HG02763 (cell line): ENCODE measurements at regions not wholly inside any gene's neighbourhood (a gene's known extent, or its start where the extent isn't known, plus 50 kb on each side); places are given as distances from the start of the nearest gene placed in this dataset.

Source experiments
- ATAC-seq: cut with Tn5 transposase; IDR thresholded peaks from one replicate; pipeline ENCODE4 v1.9.1; 2021; ENCODE audit warnings: mild to moderate bottlenecking, moderate library complexity; ENCODE audit not compliant: unreplicated experiment

DNA sequence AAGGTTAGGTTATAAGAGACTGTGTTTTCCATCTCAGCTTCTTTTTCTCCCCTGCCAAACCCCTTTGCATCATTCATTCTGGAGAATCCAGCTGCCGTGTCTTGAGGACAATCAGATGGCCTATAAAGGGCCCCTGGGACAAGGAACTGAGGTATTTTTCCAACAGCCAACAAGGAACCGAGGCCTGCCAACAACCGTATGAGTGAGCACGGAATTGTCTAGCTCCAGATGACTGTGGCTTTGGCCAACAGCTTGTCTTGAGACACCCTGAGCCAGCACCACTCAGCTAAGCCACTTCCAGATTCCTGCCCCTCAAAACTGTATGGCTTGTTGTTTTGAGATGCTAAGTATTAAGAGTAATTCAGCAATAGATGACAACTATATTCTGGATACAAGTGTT lies 433.7 kb upstream of the HSF2 start:
- ATAC-seq, result no peak

DNA sequence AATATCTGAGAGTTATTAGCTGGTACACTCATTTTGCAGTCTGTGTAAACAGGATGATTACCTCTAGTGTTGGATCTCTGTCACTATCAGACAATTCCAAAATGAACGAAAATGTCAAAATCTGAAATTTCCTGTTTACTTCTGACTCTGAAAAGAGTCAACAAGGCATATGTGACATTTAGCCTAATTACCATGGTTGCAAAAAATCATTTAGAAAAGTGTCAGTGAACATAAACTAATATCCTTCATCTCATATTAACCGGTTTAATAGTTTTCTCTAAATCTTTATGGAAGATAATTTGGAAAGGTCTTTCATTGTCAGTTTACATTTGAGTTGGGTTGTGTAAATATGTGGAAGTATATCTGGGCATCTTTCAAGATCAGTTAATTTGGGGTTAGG lies 431.8 kb upstream of the HSF2 start:
- no peak for ATAC-seq

DNA sequence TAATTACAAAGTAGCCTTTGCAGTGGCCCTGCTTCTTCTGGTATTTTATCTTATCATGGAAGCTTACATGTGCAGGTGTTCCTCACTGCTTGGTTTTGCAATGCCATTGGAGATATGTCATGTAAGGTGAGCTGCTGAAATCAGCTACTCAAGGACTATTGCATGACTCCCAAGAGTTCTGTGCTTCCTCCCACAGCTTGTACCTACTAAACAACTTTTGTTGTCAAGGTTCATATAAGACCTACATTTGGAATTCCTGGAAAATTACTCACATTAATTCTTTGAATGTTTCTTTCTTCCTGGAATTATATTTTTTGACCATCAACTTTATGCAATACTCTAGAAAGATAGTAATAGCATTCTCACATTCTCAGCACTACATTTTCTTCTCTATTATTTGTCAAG lies 427.5 kb upstream of the HSF2 start:
- no peak for ATAC-seq

DNA sequence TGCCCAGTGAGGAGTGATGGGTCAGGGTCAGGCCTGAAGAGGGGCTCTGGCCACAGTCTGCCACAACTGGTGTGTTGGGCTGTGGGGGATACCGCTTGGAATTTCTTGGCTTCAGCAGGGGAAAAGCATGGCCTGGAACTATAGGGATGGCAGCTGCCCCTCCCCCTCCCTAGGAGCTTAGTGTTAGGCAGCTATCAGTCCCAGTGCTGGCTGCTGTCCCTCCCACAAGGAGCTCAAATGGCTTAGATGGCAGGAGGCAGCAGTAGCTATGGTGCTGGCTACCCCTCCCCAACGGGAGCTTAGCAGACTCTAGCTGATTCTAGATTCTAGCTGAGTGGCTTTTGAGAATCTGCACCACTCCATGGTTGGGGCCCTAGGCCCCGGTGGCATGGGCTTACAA lies 414.5 kb upstream of the HSF2 start:
- no peak for ATAC-seq

DNA sequence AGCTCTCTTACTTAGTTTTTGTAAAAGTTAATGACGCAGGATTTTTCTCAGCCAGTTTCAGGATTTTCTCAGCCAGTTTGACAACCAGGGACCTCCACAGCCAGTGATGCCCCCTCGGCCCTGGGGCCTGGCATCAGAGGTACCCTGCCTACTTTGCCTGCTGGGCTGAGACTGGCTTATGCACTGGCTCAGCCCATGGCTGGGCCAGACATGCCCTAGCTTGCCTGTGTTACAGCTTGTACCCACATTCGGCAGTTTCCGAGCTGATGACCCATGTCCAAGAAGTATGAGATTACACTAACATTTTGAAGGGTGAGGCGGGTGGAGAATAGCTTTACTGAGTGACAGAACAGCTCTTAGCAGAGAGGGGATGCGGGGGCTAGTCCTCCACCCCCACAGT lies 406.1 kb upstream of the HSF2 start:
- no peak for ATAC-seq

DNA sequence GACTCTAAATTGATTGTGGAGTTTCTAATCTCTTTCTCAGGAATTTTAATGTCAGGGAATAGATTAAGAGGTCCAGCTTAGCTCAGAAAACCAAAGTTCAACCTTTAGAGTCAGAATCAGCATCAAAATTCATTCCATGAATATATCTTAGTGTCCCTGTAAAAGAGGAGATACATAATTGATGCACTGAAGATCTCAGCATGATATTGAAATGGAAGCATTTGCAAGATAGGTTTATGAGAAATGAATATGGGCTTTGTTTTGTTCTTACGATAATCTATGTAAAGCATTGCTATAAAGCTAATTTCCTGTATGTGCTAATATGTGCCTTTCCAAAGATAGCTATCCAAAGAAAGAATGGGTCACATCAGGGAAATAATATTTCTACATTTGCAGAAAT lies 404.5 kb upstream of the HSF2 start:
- ATAC-seq, result no peak

DNA sequence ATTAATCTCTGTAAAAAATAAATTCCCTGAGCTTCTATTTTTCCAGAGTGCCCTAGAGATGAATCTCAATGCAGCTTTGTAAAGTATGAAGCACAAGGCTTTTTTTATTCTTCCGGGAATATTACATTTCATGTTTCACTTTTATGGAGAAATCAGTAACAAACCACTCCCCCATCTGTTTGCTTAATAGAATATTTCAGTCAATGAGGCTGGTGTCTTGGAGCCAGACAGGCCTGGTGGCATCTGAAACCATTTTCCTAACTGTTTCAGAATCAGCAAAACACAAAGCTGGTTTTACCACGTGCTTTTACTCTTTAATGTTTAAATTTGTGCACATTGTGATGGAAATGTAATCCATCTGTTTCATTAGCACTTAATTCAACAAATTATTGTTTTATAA lies 400.8 kb upstream of the HSF2 start:
- no peak for ATAC-seq

DNA sequence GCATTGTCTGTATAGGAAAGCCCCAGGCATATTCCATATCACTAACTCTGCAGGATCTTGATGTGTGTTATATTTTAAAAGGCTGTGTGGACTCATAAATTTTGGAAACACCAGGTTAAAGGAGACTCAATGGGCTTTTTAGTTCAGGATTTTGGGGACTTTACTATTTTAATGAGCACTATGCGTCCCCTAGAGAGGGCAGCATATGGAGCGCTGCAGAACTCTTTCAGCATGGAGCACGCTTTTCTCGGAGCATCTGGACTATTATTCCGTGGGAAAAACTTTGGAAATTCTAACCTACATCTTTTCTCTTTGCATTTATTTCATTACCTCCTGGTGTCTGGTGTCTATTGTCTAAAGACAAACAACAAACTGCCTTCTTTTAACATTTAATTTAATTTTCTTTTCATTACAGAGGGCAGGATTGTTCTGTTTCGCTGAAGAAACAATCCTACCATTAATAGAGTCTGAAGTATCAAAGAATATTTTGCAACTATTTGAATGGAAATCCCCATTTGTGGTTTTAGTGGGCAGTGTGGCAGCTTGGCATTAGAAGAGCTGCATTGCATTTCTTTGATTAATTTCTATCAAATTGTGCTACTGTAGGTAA lies 399.9 kb upstream of the HSF2 start:
- no peak for ATAC-seq

DNA sequence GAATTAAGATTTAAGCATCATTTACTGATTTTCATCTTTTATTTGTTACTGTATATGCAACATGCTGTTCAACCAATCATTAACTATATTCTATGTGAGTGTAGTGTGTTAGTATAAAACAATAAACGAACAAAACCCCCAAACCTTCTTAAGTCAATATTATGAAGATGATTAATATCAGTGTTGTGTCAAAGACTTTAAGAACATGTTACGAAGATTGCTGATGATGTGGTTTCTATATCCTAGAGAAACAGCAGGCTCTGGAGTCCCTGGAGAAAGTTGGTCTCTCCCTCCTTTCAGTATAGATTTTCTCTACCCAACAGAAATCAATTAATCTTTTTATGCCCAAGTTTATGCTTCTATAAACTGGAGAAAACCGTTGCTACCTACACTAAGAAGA lies 393.8 kb upstream of the HSF2 start:
- no peak for ATAC-seq

DNA sequence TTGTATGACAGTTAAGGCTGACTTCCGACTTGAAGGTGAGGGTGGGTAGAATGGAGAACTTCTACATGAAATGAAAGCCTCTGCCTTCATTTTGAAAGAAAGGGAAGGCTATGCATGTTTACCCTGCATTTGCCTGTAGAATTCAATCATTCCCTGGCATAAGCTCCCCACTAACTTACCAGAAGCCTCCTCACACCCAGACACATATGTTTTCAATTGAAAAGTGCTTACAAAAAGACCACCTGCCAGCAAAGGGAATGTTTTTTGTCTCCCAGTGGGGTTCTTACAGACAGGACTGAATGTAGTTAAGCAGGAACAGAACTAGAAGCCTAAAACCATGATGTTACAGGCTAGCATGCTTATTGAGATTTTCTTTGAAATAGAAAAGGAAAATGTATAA lies 392.1 kb upstream of the HSF2 start:
- ATAC-seq, result no peak

DNA sequence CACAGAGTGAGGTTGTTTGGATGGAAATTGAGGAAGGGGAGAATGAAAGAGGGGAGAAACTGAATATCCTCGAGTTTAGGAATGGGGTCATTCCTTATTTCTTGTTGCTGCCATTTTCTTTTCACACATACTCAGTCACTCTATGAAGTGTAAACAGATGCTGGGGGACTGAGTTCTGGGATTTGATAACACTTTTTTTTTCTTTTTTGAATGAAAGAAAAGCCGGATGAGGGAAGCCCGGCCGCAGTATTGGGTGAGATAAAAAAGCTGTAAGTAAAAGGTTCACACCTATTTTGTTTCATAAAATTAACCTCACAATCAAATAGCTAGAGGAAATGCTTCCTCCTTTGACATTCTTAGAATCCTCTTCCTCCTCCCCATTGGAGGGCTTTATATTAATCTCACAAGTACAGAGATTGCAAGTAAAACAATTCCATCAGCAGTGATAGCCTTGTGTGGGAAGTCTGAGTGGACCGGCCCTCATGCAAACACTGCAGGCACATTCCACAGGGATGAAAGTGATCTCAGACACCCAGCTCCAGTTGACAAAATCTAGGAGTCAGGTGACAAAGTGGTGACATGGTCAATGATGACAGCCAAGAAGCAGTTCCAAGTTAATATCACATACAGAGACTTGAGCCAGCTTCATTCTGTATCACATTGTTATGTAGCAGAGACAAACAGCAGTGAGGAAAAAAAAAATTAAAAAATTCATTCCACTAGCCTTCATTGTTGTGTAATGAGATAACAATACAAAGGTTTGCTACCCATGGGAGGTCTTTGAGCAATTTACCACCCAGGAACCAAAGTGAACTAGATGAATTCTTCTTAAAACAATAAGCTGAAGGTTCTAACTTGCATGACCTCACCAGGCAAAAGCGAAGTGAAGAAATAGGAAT lies 391.1 kb upstream of the HSF2 start:
- no peak for ATAC-seq

DNA sequence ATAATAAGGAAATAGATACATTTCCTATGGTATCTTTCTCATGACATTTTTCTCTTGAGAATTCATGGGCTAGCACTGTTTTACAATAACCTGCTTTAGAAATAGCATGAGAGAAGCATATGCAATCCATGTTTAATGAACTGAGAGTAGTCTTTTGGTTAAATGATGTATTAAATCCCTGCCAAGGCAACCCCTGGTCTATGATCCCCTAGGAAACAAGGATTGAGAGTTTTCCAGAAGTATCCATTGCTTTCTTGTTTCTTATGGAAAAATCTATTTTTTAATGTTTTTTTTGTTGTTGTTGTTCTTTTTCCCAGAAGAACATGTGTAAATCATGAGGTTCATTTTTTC lies 390.5 kb upstream of the HSF2 start:
- no peak for ATAC-seq

DNA sequence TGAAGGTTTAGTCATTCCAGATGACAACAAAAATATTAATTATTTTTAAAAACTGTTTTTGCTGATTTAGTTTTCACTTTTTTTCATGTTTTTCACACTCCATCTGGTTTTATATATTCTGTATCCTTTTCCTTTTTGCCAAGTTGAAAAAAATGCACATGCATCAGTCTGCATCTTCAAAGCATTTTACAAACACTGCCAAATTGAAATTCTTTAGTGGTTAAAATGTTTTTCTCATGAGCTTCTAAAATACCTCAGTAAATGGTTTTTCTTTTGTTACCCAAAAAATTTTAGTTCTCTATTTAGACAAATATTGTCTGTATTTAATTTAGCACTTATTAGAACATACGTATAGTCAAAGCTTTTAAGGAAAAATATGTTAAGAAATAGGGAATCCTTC lies 386.9 kb upstream of the HSF2 start:
- no peak for ATAC-seq

DNA sequence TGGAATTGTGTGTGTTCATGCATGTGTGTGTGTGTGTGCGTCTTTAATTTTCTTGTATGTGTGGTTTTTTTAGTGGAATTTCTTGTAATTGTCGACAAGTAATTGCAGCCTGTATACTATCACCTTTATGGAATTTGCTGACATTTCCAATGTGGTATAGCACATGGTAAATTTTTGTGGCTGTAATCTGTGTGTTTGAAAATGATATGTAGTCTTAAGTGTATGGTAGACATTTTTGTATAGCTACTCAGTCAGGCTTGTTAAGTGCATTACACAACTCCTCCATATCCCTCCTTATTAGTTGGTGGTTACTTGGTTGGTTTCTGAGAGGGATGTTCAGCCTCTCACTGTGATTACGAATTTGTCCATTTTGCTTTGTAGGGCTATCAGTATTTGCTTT lies 384.5 kb upstream of the HSF2 start:
- no peak for ATAC-seq

DNA sequence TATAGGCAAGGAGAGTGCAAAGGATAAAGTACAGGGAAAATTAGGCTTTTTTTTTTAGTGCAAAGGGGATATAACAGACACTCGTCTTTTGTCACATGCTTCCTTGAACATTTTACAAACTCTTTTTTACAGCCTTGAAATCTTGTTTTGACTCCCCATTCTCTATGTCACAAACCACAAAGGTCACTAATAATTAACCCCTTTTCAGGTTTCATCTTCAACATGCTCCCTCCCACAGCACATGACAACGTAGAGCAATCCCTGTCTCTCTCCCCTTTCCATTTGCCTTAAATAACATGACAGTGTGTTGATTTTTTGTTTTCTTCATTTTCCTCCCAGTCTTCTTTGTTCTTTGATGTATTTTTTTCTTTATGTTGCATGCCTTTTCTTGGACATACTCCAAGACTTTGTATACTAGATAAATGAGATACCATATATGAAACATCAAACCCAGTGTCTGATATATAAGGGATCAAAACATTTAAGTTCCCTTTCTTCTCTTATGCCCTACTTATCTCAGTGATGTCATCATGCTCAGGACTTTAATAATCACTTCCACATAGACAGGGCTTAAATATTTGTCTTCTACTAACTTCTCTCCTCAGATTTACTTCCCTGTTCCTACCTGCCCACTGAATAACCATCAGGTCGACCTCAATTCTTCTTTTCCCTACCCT lies 378.7 kb upstream of the HSF2 start:
- peak; percentile 99 for ATAC-seq

DNA sequence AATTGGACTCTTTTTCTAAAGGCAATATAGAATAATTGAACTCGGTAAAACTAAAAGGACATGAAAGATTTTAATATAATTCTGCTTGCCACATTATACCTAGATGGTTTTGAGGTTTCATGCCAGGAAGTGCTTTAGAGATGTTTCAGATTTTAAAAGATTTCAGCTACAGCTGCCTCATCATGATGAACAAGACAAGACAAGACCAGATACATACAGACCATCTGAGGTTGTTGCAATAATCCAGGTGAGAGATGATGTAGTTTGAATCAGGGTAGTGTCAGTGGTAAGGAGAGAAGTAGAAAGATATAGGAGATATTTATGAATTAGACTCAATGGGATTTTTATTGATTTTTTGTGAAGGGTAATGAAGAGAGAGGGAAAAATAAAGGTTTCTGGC lies 374.3 kb upstream of the HSF2 start:
- no peak for ATAC-seq

DNA sequence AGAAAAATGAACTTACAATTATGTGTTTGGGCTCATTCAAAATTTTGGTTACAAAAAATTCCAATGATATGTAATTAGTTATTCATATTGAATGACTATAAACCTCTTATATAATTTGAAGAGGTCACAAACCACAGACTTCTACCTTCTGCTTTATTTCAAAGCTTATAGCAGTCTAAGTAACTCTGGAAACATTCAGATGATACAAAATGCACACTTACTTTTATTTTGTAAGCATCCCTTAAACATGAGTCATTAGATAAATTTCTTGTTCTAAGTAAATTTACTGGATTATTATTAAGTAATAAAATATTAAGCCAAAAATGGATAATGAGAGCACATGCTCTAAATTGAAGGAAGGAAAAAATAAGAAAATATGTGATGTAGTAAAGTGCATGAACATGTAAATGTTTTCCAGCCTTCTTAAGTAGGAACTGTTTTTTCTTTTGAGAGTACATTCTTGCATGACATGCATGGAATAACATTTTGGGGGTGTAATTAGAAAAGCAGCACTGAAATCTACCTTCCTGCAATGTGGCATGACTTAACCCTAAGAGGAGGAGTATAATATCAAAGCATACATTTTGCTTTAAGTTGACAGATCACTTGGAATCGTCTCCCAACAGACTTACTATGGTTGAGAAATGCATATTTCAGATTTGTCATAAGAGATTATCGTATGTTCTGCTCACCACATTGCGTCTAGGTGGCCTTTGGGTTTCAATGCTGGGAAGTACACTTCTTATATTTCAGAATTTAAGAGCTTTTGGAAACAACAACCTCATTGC lies 372.7 kb upstream of the HSF2 start:
- no peak for ATAC-seq

DNA sequence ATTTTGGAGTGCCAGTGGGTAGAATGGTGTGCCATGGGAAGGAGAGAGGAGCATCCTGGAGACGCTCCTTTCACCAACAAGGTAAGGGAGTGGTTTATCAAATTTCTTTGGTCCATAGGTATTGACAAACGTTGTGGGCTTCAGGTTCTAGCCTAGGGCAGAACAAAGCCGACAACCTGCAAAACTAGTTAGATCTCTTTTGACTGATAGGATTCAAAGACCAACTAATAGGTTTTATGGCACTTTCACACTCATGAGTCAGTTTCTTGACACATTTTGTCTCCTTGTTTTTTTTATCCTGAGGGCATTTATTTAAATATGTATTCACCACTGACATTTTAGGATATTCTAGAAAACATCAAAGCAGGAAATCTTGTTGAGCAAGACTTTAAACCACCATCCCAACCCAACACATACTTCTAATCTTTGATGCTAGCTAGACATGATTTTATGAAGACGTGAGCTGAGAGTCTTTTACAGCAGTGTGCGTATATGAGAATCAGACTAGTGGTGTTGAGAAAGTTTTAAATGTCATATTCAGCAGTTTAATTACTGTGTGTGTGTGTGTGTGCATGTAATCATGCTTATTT lies 370.4 kb upstream of the HSF2 start:
- ATAC-seq, result no peak

DNA sequence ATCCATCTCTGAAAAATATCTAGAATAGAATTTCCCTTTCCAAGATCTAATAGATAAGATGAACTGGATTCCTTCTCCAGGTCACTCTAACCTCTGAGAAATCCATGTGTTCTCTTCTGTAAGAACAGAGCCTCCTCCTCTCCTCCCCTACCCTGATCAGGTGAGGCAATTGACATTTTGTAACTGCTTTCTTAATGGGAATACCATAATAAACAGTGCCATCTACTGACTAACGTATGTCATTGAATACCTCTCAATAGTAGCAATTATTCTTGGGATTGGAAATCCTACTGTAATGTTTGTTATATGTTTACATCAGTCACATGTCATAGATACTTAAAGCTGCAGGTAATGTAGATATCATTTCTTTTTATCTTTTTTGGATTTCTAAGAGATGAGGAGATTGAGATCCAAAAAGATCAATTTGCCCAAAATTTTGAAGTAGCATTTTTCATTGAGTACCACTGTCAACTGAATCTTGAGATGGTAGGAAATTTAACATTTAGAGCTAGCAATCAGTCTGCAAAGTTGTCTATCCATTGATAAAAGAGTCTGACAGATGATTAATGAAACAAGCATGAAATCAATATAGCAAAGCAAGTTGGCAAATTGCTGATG lies 365.8 kb upstream of the HSF2 start:
- peak; percentile 89 for ATAC-seq

DNA sequence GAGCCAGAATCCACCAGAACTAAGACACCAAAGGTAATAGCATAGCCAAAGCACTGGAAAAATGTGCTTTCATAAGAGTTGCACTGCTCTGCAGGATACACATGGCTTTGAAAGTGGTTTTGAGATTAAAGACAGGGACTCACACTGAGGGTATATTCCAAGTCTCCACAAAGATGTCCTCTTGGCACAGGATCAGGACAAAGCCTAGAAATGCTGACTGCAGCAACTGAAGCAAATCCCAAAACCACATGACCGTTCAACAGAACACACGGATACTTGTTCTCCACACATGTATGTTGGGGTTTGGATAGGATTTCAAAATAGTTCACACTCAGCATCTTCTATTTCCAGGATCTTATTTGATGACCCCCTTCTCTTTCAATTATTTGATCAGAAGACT lies 364.3 kb upstream of the HSF2 start:
- no peak for ATAC-seq

DNA sequence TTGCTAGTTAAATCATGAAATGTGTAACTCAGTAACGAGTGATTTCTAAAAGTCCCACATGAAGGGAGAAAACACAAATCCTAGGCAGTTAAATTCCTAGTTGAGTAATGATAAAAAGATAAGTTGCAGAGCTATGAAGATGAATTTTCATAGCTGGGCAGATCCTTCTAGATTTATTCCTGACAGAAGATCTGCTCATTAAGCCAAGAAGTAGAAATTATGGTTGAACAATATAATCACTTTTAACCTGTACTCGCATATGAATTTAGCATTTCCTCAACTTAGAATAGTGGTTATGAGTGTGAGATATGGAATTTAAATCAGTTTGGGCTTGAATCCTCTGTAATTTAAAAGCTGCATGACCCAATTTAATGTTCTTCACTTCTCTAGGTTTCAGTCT lies 359.2 kb upstream of the HSF2 start:
- no peak for ATAC-seq
